Heart left ventricle (tissue), 13 donors: ENCODE measurements at regions not wholly inside any gene's neighbourhood (a gene's known extent, or its start where the extent isn't known, plus 50 kb on each side); places are given as distances from the start of the nearest gene placed in this dataset.

Experiments used
- POLR2A ChIP-seq, 2 donors: fragments of 450-650 bp; IDR thresholded peaks; one replicate each; pipeline ENCODE4 v1.6.1; 2017; ENCODE audit warnings: antibody characterized with exemption in 2 of 2, mild to moderate bottlenecking in 2 of 2, moderate library complexity in 2 of 2
- TF ChIP-seq, protein P1 (sequence below), 12 donors: fragments of 200-600 bp; sonication (generic) in 4 of 12; IDR thresholded peaks; one replicate each; pipeline versions ENCODE4 v1.5.0 to v1.8.0; 2018 to 2022; ENCODE audit warnings: antibody characterized with exemption in 12 of 12, mild to moderate bottlenecking in 5 of 12
- donor health status: ischemic (EF 13 %, LVEDD 7.1; RV severe dilation, severe dysfunction).
- donor health status: DM: no; HTN: yes; CAD: no.
- donor health status: DM: no; HTN: no; CAD: no.
- donor health status: ischemic (EF 25% LVEDD 6.9; RV normal size, moderate dysfunction).
- donor health status: ischemic (EF 25% LVEDD 5.7; RV mildly dilated, moderate dysfunction).
- donor health status: ischemic (EF 35%, LVEDD 5.7; RV mildly dilated, moderate dysfunction).
- donor health status: nonischemic (EF 11% LVEDD 7.7; RV severe dilation, severe dysfunction).
- donor health status: DM: yes; HTN: yes; CAD: no.
- donor health status: PGD.
- donor health status: ischemic (EF 29% LVEDD 5.4; RV normal size, mild dysfunction).
- donor health status: nonischemic (EF 23%, LVEDD 6.1; RV moderate dilation, normal function).

DNA sequence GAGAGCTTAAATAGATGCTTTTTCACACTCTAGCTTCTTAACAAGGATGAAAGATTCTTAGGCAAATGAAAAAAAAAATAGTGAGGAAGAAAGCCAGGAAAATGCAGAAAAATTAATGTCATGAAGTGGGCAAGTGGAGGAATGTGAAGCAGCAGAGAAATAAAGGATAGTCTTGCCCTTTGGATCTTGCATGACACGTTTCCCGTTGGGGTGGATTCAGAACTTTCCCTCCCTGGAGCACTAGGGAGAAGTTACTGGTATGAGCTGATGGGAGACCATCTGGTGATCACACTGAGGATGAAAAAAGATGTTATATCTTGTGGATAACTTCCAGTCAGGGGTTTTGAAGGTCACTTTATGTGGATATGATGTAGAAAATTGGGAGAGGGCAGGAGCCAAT, 361.8 kb upstream of the ROPN1 start:
- TF ChIP-seq, protein P1, sequence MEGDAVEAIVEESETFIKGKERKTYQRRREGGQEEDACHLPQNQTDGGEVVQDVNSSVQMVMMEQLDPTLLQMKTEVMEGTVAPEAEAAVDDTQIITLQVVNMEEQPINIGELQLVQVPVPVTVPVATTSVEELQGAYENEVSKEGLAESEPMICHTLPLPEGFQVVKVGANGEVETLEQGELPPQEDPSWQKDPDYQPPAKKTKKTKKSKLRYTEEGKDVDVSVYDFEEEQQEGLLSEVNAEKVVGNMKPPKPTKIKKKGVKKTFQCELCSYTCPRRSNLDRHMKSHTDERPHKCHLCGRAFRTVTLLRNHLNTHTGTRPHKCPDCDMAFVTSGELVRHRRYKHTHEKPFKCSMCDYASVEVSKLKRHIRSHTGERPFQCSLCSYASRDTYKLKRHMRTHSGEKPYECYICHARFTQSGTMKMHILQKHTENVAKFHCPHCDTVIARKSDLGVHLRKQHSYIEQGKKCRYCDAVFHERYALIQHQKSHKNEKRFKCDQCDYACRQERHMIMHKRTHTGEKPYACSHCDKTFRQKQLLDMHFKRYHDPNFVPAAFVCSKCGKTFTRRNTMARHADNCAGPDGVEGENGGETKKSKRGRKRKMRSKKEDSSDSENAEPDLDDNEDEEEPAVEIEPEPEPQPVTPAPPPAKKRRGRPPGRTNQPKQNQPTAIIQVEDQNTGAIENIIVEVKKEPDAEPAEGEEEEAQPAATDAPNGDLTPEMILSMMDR (IDR thresholded peaks at IDR 0.05), result no peak
- TF ChIP-seq POLR2A (IDR thresholded peaks at IDR 0.05), result no peak
